Tibial nerve (tissue), 3 donors: ENCODE measurements at regions not wholly inside any gene's neighbourhood (a gene's known extent, or its start where the extent isn't known, plus 50 kb on each side); places are given as distances from the start of the nearest gene placed in this dataset.

Experiments
- CTCF ChIP-seq, 5 experiments: fragments of 200-600 bp in 3 of 5; fragments of 450-650 bp in 2 of 5; sonication (generic) in 3 of 5; IDR thresholded peaks; one replicate each; pipeline ENCODE4 v1.5.1; 2016 to 2019; ENCODE audit warnings: antibody characterized with exemption in 5 of 5, mild to moderate bottlenecking in 3 of 5, moderate library complexity in 2 of 5
- POLR2A ChIP-seq, 2 donors: fragments of 450-650 bp; IDR thresholded peaks; one replicate each; pipeline ENCODE4 v1.6.1; 2017; ENCODE audit warnings: antibody characterized with exemption in 2 of 2, mild to moderate bottlenecking in 2 of 2, moderate library complexity in 2 of 2

GRCh38 chr5:42337607-42338006, 85.6 kb upstream of the GHR start:
- TF ChIP-seq CTCF (IDR thresholded peaks at IDR 0.05) (no peak), POLR2A (IDR thresholded peaks at IDR 0.05) (no peak)
